ENCODE measurements at regions not wholly inside any gene's neighbourhood (a gene's known extent, or its start where the extent isn't known, plus 50 kb on each side); places are given as distances from the start of the nearest gene placed in this dataset.

DNA sequence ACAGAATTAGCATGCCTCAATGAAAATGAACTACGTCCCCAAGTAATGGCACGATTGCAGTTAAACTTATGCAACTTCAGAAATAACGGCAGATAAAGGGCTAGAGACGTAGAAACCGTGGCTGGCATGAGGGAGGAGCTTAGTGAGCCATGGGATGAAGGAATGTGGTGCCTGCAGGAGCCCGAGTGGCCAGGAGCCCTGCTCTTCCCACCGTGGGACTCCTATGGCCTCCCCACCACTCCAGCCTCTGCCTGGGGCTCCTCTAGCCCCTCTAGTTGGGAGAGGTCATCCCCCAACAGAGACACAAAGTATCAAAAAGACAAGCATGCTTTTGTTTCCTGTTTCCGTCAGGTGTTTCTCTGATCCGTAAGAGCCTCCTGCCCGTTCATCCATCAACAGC, 75.1 kb upstream of the BHLHE23 start:
- Histone ChIP-seq H3K36me3 (replicated peaks in 1 of 2; ENCODE audit: control insufficient read depth in 1 of 2, insufficient read depth in 2 of 2, low read length in 1 of 2) (no peaks in the 10 kb centered on the region), H3K79me2 (ENCODE audit: insufficient read depth) (no peaks in the 10 kb centered on the region), H3F3A (replicated peaks; ENCODE audit: insufficient read depth) (no peaks in the 10 kb centered on the region), H3K27me3 (ENCODE audit: insufficient read depth) (peaks cover 29% of the 10 kb centered on the region), H3K4me1 (ENCODE audit: control insufficient read depth in 1 of 2, insufficient read depth in 2 of 2, low read depth in 1 of 2, low read length in 1 of 2) (no peaks in the 10 kb centered on the region), H3K9ac (no peak overlapping the region), H3K4me3 (ENCODE audit: low read depth in 2 of 2, low read length in 1 of 2) (no peak overlapping the region), H3K9me2 (no peaks in the 10 kb centered on the region), H2AFZ (ENCODE audit: low read depth) (no peak overlapping the region), H3K27ac (ENCODE audit: low read depth in 2 of 2, low read length in 1 of 2) (no peak overlapping the region), H3K4me2 (no peak overlapping the region), H3K9me3 (peaks cover 1% of the 10 kb centered on the region; the same call in 1 of the 2 replicates), H4K20me1 (ENCODE audit: insufficient read depth) (no peaks in the 10 kb centered on the region)
- POLR2A ChIA-PET: no interaction called here
- no peak for DNase-seq
- WGBS (ENCODE audit: low lambda C conversion rate): 25% methylated on average over 10 of the region's 10 CpGs
- no peak for TF ChIP-seq YY1 (IDR thresholded peaks at IDR 0.05; ENCODE audit: low read depth)
- CTCF ChIA-PET: no interaction called here

DNA sequence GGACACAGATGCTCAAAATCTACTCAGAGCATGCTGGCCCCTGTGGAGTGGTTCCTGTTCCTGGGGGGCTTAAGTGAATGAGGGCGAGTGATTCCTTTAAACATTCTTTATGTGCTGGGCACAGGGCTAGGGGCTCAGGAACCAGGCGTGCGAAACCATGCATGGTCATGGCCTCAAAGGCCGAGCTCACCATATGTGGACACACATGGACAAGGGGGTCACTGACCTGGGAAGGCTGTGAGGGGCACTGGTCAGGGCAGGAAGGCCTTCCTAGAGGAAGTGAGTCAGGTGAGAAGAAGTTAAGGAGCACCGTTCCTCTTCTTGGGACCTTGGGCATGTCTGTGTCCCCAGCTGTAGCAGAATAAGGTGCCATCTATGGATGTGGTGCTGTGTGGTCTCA, 74.6 kb upstream of the BHLHE23 start:
- H4K20me1 ChIP-seq (ENCODE audit: insufficient read depth): no peaks in the 10 kb centered on the region
- CTCF ChIA-PET: no interaction called here

More for the DNA sequence above, 74.6 kb upstream of the BHLHE23 start:
- WGBS (ENCODE audit: low lambda C conversion rate): 20% methylated on average over 5 of the region's 5 CpGs
- Histone ChIP-seq H3F3A (replicated peaks; ENCODE audit: insufficient read depth) (no peaks in the 10 kb centered on the region), H3K36me3 (replicated peaks in 1 of 2; ENCODE audit: control insufficient read depth in 1 of 2, insufficient read depth in 2 of 2, low read length in 1 of 2) (no peaks in the 10 kb centered on the region), H3K4me3 (ENCODE audit: low read depth in 2 of 2, low read length in 1 of 2) (no peak overlapping the region), H3K4me1 (ENCODE audit: control insufficient read depth in 1 of 2, insufficient read depth in 2 of 2, low read depth in 1 of 2, low read length in 1 of 2) (no peaks in the 10 kb centered on the region), H3K27ac (ENCODE audit: low read depth in 2 of 2, low read length in 1 of 2) (no peak overlapping the region), H3K9ac (no peak overlapping the region), H3K4me2 (no peak overlapping the region), H2AFZ (ENCODE audit: low read depth) (no peak overlapping the region), H3K9me2 (no peaks in the 10 kb centered on the region), H3K27me3 (ENCODE audit: insufficient read depth) (peaks cover 27% of the 10 kb centered on the region; the same call in 1 of the 2 replicates), H3K79me2 (ENCODE audit: insufficient read depth) (no peaks in the 10 kb centered on the region), H3K9me3 (peaks cover 3% of the 10 kb centered on the region; the same call in 1 of the 2 replicates)
- no peak for TF ChIP-seq GATA2 (CRISPR knock-in tag; IDR thresholded peaks at IDR 0.05)
- TF ChIP-seq, protein P1, sequence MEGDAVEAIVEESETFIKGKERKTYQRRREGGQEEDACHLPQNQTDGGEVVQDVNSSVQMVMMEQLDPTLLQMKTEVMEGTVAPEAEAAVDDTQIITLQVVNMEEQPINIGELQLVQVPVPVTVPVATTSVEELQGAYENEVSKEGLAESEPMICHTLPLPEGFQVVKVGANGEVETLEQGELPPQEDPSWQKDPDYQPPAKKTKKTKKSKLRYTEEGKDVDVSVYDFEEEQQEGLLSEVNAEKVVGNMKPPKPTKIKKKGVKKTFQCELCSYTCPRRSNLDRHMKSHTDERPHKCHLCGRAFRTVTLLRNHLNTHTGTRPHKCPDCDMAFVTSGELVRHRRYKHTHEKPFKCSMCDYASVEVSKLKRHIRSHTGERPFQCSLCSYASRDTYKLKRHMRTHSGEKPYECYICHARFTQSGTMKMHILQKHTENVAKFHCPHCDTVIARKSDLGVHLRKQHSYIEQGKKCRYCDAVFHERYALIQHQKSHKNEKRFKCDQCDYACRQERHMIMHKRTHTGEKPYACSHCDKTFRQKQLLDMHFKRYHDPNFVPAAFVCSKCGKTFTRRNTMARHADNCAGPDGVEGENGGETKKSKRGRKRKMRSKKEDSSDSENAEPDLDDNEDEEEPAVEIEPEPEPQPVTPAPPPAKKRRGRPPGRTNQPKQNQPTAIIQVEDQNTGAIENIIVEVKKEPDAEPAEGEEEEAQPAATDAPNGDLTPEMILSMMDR (IDR thresholded peaks at IDR 0.05): no peak
- TF ChIP-seq, protein P2, sequence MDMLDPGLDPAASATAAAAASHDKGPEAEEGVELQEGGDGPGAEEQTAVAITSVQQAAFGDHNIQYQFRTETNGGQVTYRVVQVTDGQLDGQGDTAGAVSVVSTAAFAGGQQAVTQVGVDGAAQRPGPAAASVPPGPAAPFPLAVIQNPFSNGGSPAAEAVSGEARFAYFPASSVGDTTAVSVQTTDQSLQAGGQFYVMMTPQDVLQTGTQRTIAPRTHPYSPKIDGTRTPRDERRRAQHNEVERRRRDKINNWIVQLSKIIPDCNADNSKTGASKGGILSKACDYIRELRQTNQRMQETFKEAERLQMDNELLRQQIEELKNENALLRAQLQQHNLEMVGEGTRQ (IDR thresholded peaks at IDR 0.05; ENCODE audit: borderline replicate concordance, low read depth, low read length): no peak
- no peak for TF ChIP-seq RFX5 (IDR thresholded peaks at IDR 0.05; ENCODE audit: low read length)
- TF ChIP-seq RXRA (IDR thresholded peaks at IDR 0.05; ENCODE audit: borderline replicate concordance, low read depth): no peak
- no peak for TF ChIP-seq TEAD4 (IDR thresholded peaks at IDR 0.05; ENCODE audit: borderline replicate concordance, insufficient read depth)
- TF ChIP-seq, protein P3, sequence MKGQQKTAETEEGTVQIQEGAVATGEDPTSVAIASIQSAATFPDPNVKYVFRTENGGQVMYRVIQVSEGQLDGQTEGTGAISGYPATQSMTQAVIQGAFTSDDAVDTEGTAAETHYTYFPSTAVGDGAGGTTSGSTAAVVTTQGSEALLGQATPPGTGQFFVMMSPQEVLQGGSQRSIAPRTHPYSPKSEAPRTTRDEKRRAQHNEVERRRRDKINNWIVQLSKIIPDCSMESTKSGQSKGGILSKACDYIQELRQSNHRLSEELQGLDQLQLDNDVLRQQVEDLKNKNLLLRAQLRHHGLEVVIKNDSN (IDR thresholded peaks at IDR 0.05; ENCODE audit: borderline replicate concordance, low read depth): no peak
- no peak for TF ChIP-seq ELF1 (IDR thresholded peaks at IDR 0.05)
- POLR2A ChIA-PET: no interaction called here
- DNase-seq: no peak

Measured in SK-N-SH (cell line).